HepG2 (cell line): ENCODE measurements at regions not wholly inside any gene's neighbourhood (a gene's known extent, or its start where the extent isn't known, plus 50 kb on each side); places are given as distances from the start of the nearest gene placed in this dataset.

Experiments
- ATAD3A ChIP-seq: sonication (generic); formaldehyde crosslinking; IDR thresholded peaks from 2 replicates; pipeline ENCODE4 v1.4.0; 2020; ENCODE audit warnings: missing genetic modification reagents
- FOXP1 ChIP-seq, 2 experiments: fragments of 450-650 bp in 1 of 2; IDR thresholded peaks; 2 replicates each; pipeline ENCODE4 v1.6.1; 2017 to 2018; ENCODE audit warnings: antibody characterized with exemption in 1 of 2
- HNF4G ChIP-seq, 2 experiments: sonication (generic) in 1 of 2; formaldehyde crosslinking in 1 of 2; IDR thresholded peaks; 2 replicates each; pipeline versions ENCODE4 v1.4.0 to v1.6.1; 2011 to 2020; ENCODE audit warnings: borderline replicate concordance in 2 of 2, low read depth in 2 of 2, mild to moderate bottlenecking in 2 of 2, low read length in 1 of 2, missing genetic modification reagents in 1 of 2, moderate library complexity in 1 of 2
- JUN ChIP-seq: sonication (generic); formaldehyde crosslinking; IDR thresholded peaks from 2 replicates; pipeline ENCODE4 v1.4.0; 2020; ENCODE audit warnings: mild to moderate bottlenecking, missing genetic modification reagents
- MAF1 ChIP-seq: sonication (generic); formaldehyde crosslinking; IDR thresholded peaks from 2 replicates; pipeline ENCODE4 v1.5.0; 2020; ENCODE audit warnings: missing genetic modification reagents, borderline replicate concordance
- MNT ChIP-seq: fragments of 450-650 bp; IDR thresholded peaks from 2 replicates; pipeline ENCODE4 v1.6.1; 2016
- SNAPC4 ChIP-seq: sonication (generic); formaldehyde crosslinking; IDR thresholded peaks from 2 replicates; pipeline ENCODE4 v1.4.0; 2020; ENCODE audit warnings: mild to moderate bottlenecking, missing genetic modification reagents
- WIZ ChIP-seq: sonication (generic); formaldehyde crosslinking; IDR thresholded peaks from 2 replicates; pipeline ENCODE4 v1.5.1; 2020; ENCODE audit warnings: mild to moderate bottlenecking, missing genetic modification reagents
- YY1 ChIP-seq: IDR thresholded peaks from 2 replicates; pipeline ENCODE4 v1.6.1; 2011; ENCODE audit warnings: low read length, low read depth, moderate library complexity, mild to moderate bottlenecking; ENCODE audit not compliant: insufficient read depth, insufficient replicate concordance
- ZBTB44 ChIP-seq: sonication (generic); formaldehyde crosslinking; IDR thresholded peaks from 2 replicates; pipeline ENCODE4 v1.4.0; 2020; ENCODE audit warnings: missing genetic modification reagents
- ZFP36L1 ChIP-seq: sonication (generic); formaldehyde crosslinking; IDR thresholded peaks from 2 replicates; pipeline ENCODE4 v1.8.0; 2022; ENCODE audit warnings: mild to moderate bottlenecking, missing genetic modification reagents, moderate library complexity
- ZMAT5 ChIP-seq: sonication (generic); formaldehyde crosslinking; IDR thresholded peaks from 2 replicates; pipeline ENCODE4 v1.5.0; 2020; ENCODE audit warnings: mild to moderate bottlenecking, low read depth, missing genetic modification reagents, borderline replicate concordance
- ZNF563 ChIP-seq: sonication (generic); formaldehyde crosslinking; IDR thresholded peaks from 2 replicates; pipeline ENCODE4 v1.8.0; 2022; ENCODE audit warnings: mild to moderate bottlenecking, moderate library complexity, missing genetic modification reagents
- ZNF574 ChIP-seq: sonication (generic); formaldehyde crosslinking; IDR thresholded peaks from 2 replicates; pipeline ENCODE4 v1.4.0; 2020; ENCODE audit warnings: missing genetic modification reagents

- TF ChIP-seq SNAPC4 (CRISPR knock-in tag) (no peak), YY1 (no peak), ZNF563 (CRISPR knock-in tag) (peak; percentile 50; the same call in 1 of the 2 replicates), ZMAT5 (CRISPR knock-in tag) (no peak), FOXP1 (IDR thresholded peaks at IDR 0.05) (no peak), FOXP1 (CRISPR knock-in tag; IDR thresholded peaks at IDR 0.05) (peak; percentile 71), ZFP36L1 (no peak), ZNF574 (CRISPR knock-in tag) (peak; percentile 70), WIZ (CRISPR knock-in tag) (peak; percentile 94), ZBTB44 (CRISPR knock-in tag) (no peak), ATAD3A (CRISPR knock-in tag) (no peak), HNF4G (IDR thresholded peaks at IDR 0.05; ENCODE audit: borderline replicate concordance, low read depth, low read length) (peak; percentile 62), HNF4G (CRISPR knock-in tag; IDR thresholded peaks at IDR 0.05; ENCODE audit: borderline replicate concordance, low read depth) (peak; percentile 76), MAF1 (CRISPR knock-in tag) (no peak), JUN (peak; percentile 70; the same call in 1 of the 2 replicates), MNT (no peak)
Measured at GRCh38 chr6:113564371-113565171, 292.6 kb upstream of the MARCKS start (continued).
